Esophagus muscularis mucosa (tissue), 4 donors: ENCODE measurements at regions not wholly inside any gene's neighbourhood (a gene's known extent, or its start where the extent isn't known, plus 50 kb on each side); places are given as distances from the start of the nearest gene placed in this dataset.
A peak's percentile ranks its signal among the peaks of the same experiment; 100 is the strongest.

Source experiments
- DNase-seq: peaks from one replicate; pipeline ENCODE4 v3.0.0-alpha.2; 2017; ENCODE audit errors: extremely low spot score
- H3K27ac ChIP-seq, 4 donors: fragments of 200-600 bp; sonication (generic); replicated peaks in 1 of 4; 1 replicate in 3 of 4; 2 replicates in 1 of 4; pipeline ENCODE4 v1.5.1; 2016 to 2019; ENCODE audit warnings: mild to moderate bottlenecking in 1 of 4
- H3K27me3 ChIP-seq, 4 donors: fragments of 200-600 bp; sonication (generic); one replicate each; pipeline versions ENCODE4 v1.5.1 to v1.6.0; 2016 to 2019
- H3K36me3 ChIP-seq, 4 donors: fragments of 200-600 bp; sonication (generic); one replicate each; pipeline ENCODE4 v1.5.1; 2016 to 2019
- H3K4me1 ChIP-seq, 4 donors: fragments of 200-600 bp; sonication (generic); one replicate each; pipeline ENCODE4 v1.5.1; 2016 to 2019
- H3K4me3 ChIP-seq, 4 donors: fragments of 200-600 bp; sonication (generic); 1 replicate in 2 of 4; 2 replicates in 2 of 4; pipeline ENCODE4 v1.5.1; 2016 to 2019; ENCODE audit warnings: mild to moderate bottlenecking in 4 of 4, moderate library complexity in 1 of 4
- H3K9me3 ChIP-seq, 4 donors: fragments of 200-600 bp; sonication (generic); 1 replicate in 3 of 4; 2 replicates in 1 of 4; pipeline ENCODE4 v1.5.1; 2016 to 2019
- EP300 ChIP-seq: sonication (generic); formaldehyde crosslinking; IDR thresholded peaks from one replicate; pipeline ENCODE4 v1.6.1; 2017; ENCODE audit warnings: antibody characterized with exemption
- POLR2A ChIP-seq: fragments of 450-650 bp; IDR thresholded peaks from one replicate; pipeline ENCODE4 v1.6.1; 2017; ENCODE audit warnings: antibody characterized with exemption, moderate library complexity, mild to moderate bottlenecking, low read depth
- POLR2AphosphoS5 ChIP-seq, 2 donors: sonication (generic); formaldehyde crosslinking; IDR thresholded peaks; one replicate each; pipeline ENCODE4 v1.6.1; 2017; ENCODE audit warnings: antibody characterized with exemption in 2 of 2
- WGBS: methylation state at CpG from one replicate; pipeline ENCODE4 v1.1.5; 2018; 5-methylcytosine and 5-hydroxymethylcytosine counted together
- intact Hi-C: fragments of 100-400 bp; cut with DNase I; formaldehyde crosslinking; loops from one replicate; pipeline ENCODE4 v1.15.1; 2023
- TF ChIP-seq, protein P1 (sequence below), 3 experiments: fragments of 200-600 bp in 2 of 3; fragments of 450-650 bp in 1 of 3; sonication (generic) in 2 of 3; IDR thresholded peaks; one replicate each; pipeline ENCODE4 v1.5.1; 2017 to 2019; ENCODE audit warnings: antibody characterized with exemption in 3 of 3, mild to moderate bottlenecking in 2 of 3, moderate library complexity in 1 of 3

DNA sequence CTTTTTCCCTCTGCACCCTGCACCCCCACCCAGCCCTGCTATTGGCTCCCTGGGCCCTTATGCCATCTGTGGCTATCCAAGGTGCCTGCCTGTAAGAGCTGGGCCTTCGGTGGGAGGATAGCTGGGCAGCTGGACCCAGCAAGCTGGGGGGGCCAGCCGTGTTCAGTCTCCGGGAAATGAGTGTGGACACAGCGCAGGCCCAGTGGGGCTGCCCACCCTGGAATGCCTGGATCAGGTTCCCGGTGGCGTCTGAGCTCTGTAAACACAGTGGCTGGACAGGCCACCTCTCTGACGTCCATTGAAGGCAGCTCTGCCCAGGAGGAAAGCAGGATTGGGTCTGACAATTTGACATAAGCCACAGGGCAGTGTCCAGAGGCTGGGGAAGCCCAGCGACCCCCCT is 127.8 kb downstream of the FOXD2 start:
- H3K27ac ChIP-seq, result no peak overlapping the region
- 76% methylated on average over 7 of the region's 8 CpGs for WGBS
- TF ChIP-seq, protein P1, sequence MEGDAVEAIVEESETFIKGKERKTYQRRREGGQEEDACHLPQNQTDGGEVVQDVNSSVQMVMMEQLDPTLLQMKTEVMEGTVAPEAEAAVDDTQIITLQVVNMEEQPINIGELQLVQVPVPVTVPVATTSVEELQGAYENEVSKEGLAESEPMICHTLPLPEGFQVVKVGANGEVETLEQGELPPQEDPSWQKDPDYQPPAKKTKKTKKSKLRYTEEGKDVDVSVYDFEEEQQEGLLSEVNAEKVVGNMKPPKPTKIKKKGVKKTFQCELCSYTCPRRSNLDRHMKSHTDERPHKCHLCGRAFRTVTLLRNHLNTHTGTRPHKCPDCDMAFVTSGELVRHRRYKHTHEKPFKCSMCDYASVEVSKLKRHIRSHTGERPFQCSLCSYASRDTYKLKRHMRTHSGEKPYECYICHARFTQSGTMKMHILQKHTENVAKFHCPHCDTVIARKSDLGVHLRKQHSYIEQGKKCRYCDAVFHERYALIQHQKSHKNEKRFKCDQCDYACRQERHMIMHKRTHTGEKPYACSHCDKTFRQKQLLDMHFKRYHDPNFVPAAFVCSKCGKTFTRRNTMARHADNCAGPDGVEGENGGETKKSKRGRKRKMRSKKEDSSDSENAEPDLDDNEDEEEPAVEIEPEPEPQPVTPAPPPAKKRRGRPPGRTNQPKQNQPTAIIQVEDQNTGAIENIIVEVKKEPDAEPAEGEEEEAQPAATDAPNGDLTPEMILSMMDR (IDR thresholded peaks at IDR 0.05), result no peak
- TF ChIP-seq POLR2AphosphoS5 (IDR thresholded peaks at IDR 0.05), result no peak
- no peak for TF ChIP-seq POLR2A
- no peak for TF ChIP-seq EP300
- peaks cover 6 to 15% (median 8%) of the 10 kb centered on the region in 4 donors for H3K4me1 ChIP-seq
- intact Hi-C loops, result no loop called here
- peaks cover 0 to 66% (median 0%) of the 10 kb centered on the region in 4 donors for H3K27me3 ChIP-seq
- H3K9me3 ChIP-seq, result no peaks in the 10 kb centered on the region
- no peaks in the 10 kb centered on the region for H3K36me3 ChIP-seq
- no peak for DNase-seq
- no peak overlapping the region for H3K4me3 ChIP-seq

DNA sequence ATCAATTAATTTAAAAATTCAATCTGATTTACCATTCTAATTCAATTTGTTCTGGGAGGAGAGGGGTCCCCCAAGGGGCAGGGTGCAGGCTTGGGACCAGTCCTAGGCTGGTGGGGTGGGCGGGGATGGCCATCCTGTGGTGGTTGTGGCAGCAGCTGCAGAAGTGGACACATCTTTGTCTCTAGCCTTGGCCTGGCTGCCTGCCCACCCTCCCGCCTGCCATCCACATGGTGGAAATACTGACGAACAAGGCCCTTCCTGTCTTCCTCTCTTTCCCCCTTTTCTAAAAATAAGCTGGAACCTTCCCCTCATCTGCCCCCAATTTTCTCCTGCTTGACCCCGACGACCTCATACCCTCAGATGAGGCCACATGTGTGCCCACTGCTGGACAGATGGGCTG is 130.9 kb downstream of the FOXD2 start:
- no peak overlapping the region for H3K4me3 ChIP-seq
- WGBS, result 62% methylated on average over 5 of the region's 5 CpGs
- TF ChIP-seq, protein P1 (IDR thresholded peaks at IDR 0.05), result no peak
- TF ChIP-seq POLR2A, result no peak
- no peak for TF ChIP-seq POLR2AphosphoS5 (IDR thresholded peaks at IDR 0.05)
- no peak for TF ChIP-seq EP300
- H3K4me1 ChIP-seq, result peaks cover 6 to 8% (median 7%) of the 10 kb centered on the region in 4 donors
- H3K9me3 ChIP-seq, result no peaks in the 10 kb centered on the region
- H3K27ac ChIP-seq, result no peak overlapping the region
- DNase-seq, result no peak
- peaks cover 0 to 61% (median 0%) of the 10 kb centered on the region in 4 donors for H3K27me3 ChIP-seq
- no peaks in the 10 kb centered on the region for H3K36me3 ChIP-seq
- intact Hi-C loops, result no loop called here

DNA sequence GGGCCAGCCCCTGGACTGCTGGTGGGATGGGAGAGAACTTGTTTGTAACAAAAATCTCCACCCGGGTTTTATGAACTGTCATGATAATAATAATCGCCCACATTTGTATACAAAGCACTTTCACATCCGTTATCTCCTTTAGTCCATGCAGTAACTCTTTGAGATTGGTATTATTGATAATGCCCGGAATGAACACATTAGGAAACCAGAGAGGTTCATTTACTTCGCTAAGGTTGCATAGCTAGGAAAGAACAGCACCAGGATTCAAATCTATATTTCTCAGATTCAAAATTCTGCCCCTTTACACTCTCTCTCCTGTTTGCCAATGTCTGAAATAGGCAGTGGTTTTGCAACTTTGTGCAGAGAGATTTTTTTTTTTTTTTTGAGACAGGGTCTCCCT is 131.4 kb downstream of the FOXD2 start:
- peaks cover 0 to 60% (median 0%) of the 10 kb centered on the region in 4 donors for H3K27me3 ChIP-seq
- H3K4me1 ChIP-seq, result peaks cover 6 to 8% (median 6%) of the 10 kb centered on the region in 4 donors

DNA sequence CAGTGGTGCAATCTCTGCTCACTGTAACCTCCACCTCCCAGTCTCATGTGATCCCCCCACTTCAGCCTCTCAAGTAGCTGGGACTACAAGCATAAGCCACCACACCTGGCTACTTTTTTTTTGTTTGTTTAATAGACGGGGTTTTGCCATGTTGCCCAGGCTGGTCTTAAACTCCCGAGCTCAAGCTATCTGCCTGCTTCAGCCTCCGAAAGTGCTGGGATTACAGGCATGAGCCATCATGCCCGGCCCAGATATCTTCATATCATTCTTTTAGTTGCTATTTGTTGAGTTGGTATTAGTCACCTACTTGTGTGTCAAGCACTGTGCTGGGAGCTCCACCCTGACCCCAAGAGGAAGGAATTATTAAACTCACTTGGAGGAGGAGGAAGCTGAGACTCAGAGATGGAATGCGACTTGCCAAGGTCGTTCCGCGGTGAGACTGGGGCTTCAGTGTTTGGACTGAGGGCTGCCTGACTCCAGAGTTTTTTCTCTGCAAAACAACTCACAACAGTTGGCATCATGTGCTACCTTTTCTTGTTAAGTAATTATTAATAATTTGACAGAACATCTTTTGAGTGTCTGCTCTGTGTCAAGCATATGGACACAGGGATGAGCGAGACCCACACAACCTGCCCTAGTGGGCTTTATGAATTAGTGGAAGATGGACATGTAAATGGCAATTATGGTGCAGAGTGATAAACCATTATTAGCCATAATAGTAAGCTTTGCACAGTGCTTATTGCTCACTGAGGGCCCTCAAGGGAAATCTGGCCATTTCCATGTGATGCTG is 132.0 kb downstream of the FOXD2 start:
- Histone ChIP-seq H3K4me3 (no peak overlapping the region), H3K9me3 (no peaks in the 10 kb centered on the region), H3K36me3 (no peaks in the 10 kb centered on the region), H3K27me3 (peaks cover 0 to 61% (median 0%) of the 10 kb centered on the region in 4 donors), H3K4me1 (peaks cover 6 to 8% (median 6%) of the 10 kb centered on the region in 4 donors), H3K27ac (no peak overlapping the region)
- WGBS, result 36% methylated on average over 9 of the region's 9 CpGs
- no peak for DNase-seq
- intact Hi-C loops, result loop anchor here (5.0 kb wide), 2 partner anchors 38 to 133 kb away; partner anchors contain the start of gene FOXD2
- TF ChIP-seq, protein P1 (IDR thresholded peaks at IDR 0.05), result peak; percentile 30 to 51 (median 35)
- TF ChIP-seq POLR2AphosphoS5 (IDR thresholded peaks at IDR 0.05), result no peak

More for the DNA sequence above, 131.4 kb downstream of the FOXD2 start:
- H3K36me3 ChIP-seq, result no peaks in the 10 kb centered on the region
- no peak overlapping the region for H3K4me3 ChIP-seq
- TF ChIP-seq POLR2AphosphoS5 (IDR thresholded peaks at IDR 0.05) (no peak), POLR2A (no peak), EP300 (no peak)
- TF ChIP-seq, protein P1 (IDR thresholded peaks at IDR 0.05), result no peak
- no peak for DNase-seq
- intact Hi-C loops, result no loop called here
- no peak overlapping the region for H3K27ac ChIP-seq
- WGBS, result 82% methylated on average over 5 of the region's 5 CpGs
- H3K9me3 ChIP-seq, result no peaks in the 10 kb centered on the region
